T-cell (primary cell): ENCODE measurements at regions not wholly inside any gene's neighbourhood (a gene's known extent, or its start where the extent isn't known, plus 50 kb on each side); places are given as distances from the start of the nearest gene placed in this dataset.

Experiments
- ATAC-seq, 4 experiments: fragments of 200-7000 bp in 3 of 4; fragments of 150-1000 bp in 1 of 4; cut with Tn5 transposase; replicated peaks in 1 of 4; 1 replicate in 3 of 4; 2 replicates in 1 of 4; pipeline ENCODE4 v1.10.0; 2021; ENCODE audit warnings: moderate library complexity in 3 of 4, mild to moderate bottlenecking in 2 of 4, moderate number of reproducible peaks in 1 of 4
- CTCF ChIA-PET, 2 donors: fragments of 300-600 bp; sonication (Branson Sonifier 250); formaldehyde crosslinking; loops; one replicate each; lab custom pipeline; 2022; ENCODE audit warnings: antibody characterized with exemption in 2 of 2; lab: Charles Lee
- POLR2A ChIA-PET, 2 donors: fragments of 300-600 bp; sonication (Branson Sonifier 250); formaldehyde crosslinking; loops; one replicate each; lab custom pipeline; 2022; ENCODE audit warnings: antibody characterized with exemption in 2 of 2; lab: Charles Lee
- DNase-seq, 35 experiments: peaks; one replicate each; pipeline versions ENCODE4 v3.0.0 to v3.0.0-alpha.2; 2013 to 2023
- H3K27ac ChIP-seq: one replicate; pipeline ENCODE4 v1.5.1; 2013; ENCODE audit warnings: low read length
- H3K27me3 ChIP-seq, 2 experiments: replicated peaks in 1 of 2; 1 replicate in 1 of 2; 2 replicates in 1 of 2; pipeline versions ENCODE4 v1.6.1 to v1.7.0; 2013; ENCODE audit warnings: low read length in 1 of 2, mixed read lengths in 1 of 2; ENCODE audit not compliant: control insufficient read depth in 2 of 2, insufficient read depth in 2 of 2; ENCODE audit errors: extremely low read depth in 1 of 2
- H3K36me3 ChIP-seq, 2 donors: 1 replicate in 1 of 2; 2 replicates in 1 of 2; pipeline versions ENCODE4 v1.6.1 to v1.7.0; 2013; ENCODE audit warnings: low read length in 1 of 2; ENCODE audit not compliant: control insufficient read depth in 2 of 2, insufficient read depth in 1 of 2; ENCODE audit errors: extremely low read depth in 1 of 2
- H3K4me1 ChIP-seq, 2 experiments: 1 replicate in 1 of 2; 2 replicates in 1 of 2; pipeline versions ENCODE4 v1.6.1 to v1.7.0; 2013; ENCODE audit warnings: low read length in 2 of 2, mixed read lengths in 1 of 2; ENCODE audit not compliant: insufficient read depth in 2 of 2, control insufficient read depth in 1 of 2; ENCODE audit errors: extremely low read depth in 1 of 2
- H3K4me3 ChIP-seq, 2 donors: 1 replicate in 1 of 2; 2 replicates in 1 of 2; pipeline versions ENCODE4 v1.5.1 to v1.7.0; 2013; ENCODE audit warnings: mild to moderate bottlenecking in 2 of 2, low read length in 1 of 2, moderate library complexity in 1 of 2; ENCODE audit not compliant: control insufficient read depth in 1 of 2; ENCODE audit errors: extremely low read depth in 1 of 2
- H3K9me3 ChIP-seq: 2 replicates; pipeline ENCODE4 v1.7.0; 2013
- H3K27ac Mint-ChIP-seq, 2 donors: one replicate each; pipeline ENCODE4 v1.8.0; 2020 to 2021; ENCODE audit warnings: mild to moderate bottlenecking in 2 of 2, mixed read lengths in 2 of 2
- H3K27me3 Mint-ChIP-seq, 2 donors: one replicate each; pipeline ENCODE4 v1.8.0; 2021 to 2022; ENCODE audit warnings: mixed read lengths in 2 of 2
- H3K36me3 Mint-ChIP-seq: one replicate; pipeline ENCODE4 v1.8.0; 2021; ENCODE audit warnings: mixed read lengths
- H3K4me1 Mint-ChIP-seq, 3 donors: one replicate each; pipeline ENCODE4 v1.8.0; 2020 to 2022; ENCODE audit warnings: mixed read lengths in 3 of 3, mild to moderate bottlenecking in 1 of 3
- H3K4me3 Mint-ChIP-seq, 3 donors: one replicate each; pipeline ENCODE4 v1.8.0; 2020 to 2022; ENCODE audit warnings: mild to moderate bottlenecking in 3 of 3, mixed read lengths in 3 of 3, moderate library complexity in 3 of 3
- H3K9me3 Mint-ChIP-seq, 3 donors: one replicate each; pipeline ENCODE4 v1.8.0; 2020 to 2022; ENCODE audit warnings: mixed read lengths in 3 of 3
- WGBS: methylation state at CpG from one replicate; pipeline ENCODE4 v1.1.5; 2013; ENCODE audit warnings: missing lambda C conversion rate; ENCODE audit not compliant: insufficient coverage; 5-methylcytosine and 5-hydroxymethylcytosine counted together

GRCh38 chr3:194775731-194776130 is 90.0 kb downstream of the FAM43A start:
- Histone ChIP-seq H3K27me3 (peaks cover 0 to 38% of the 10 kb centered on the region in 2 experiments), H3K4me1 (no peaks in the 10 kb centered on the region), H3K36me3 (no peaks in the 10 kb centered on the region), H3K9me3 (no peaks in the 10 kb centered on the region), H3K27ac (no peak overlapping the region), H3K4me3 (no peak overlapping the region)
- H3K4me1 Mint-ChIP-seq, result no peaks in the 10 kb centered on the region
- no peaks in the 10 kb centered on the region for H3K36me3 Mint-ChIP-seq
- H3K27ac Mint-ChIP-seq, result no peak overlapping the region
- DNase-seq (no peak), ATAC-seq (no peak)
- WGBS, result 80% methylated on average over 3 of the region's 3 CpGs
- ChIA-PET POLR2A (no interaction called here), CTCF (no interaction called here)
- H3K9me3 Mint-ChIP-seq, result no peaks in the 10 kb centered on the region
- peaks cover 34 to 37% of the 10 kb centered on the region in 2 donors for H3K27me3 Mint-ChIP-seq
- H3K4me3 Mint-ChIP-seq, result no peak overlapping the region

GRCh38 chr3:194777729-194778128 is 92.0 kb downstream of the FAM43A start:
- H3K36me3 ChIP-seq, result no peaks in the 10 kb centered on the region
- H3K9me3 ChIP-seq, result no peaks in the 10 kb centered on the region
- POLR2A ChIA-PET, result no interaction called here
- H3K27ac Mint-ChIP-seq, result no peak overlapping the region
- ATAC-seq (no peak), DNase-seq (no peak)
- no peaks in the 10 kb centered on the region for H3K9me3 Mint-ChIP-seq
- CTCF ChIA-PET, result no interaction called here
- H3K4me1 ChIP-seq, result no peaks in the 10 kb centered on the region
- H3K27me3 Mint-ChIP-seq, result peaks cover 31 to 34% of the 10 kb centered on the region in 2 donors
- H3K27me3 ChIP-seq, result peaks cover 0 to 36% of the 10 kb centered on the region in 2 experiments
- no peak overlapping the region for H3K27ac ChIP-seq
- no peaks in the 10 kb centered on the region for H3K36me3 Mint-ChIP-seq
- H3K4me3 Mint-ChIP-seq, result no peak overlapping the region
- 83% methylated on average over 1 of the region's 5 CpGs for WGBS
- H3K4me3 ChIP-seq, result no peak overlapping the region
- no peaks in the 10 kb centered on the region for H3K4me1 Mint-ChIP-seq

GRCh38 chr3:194779729-194780224 is 94.1 kb downstream of the FAM43A start:
- Mint-ChIP-seq H3K27me3 (peaks cover 30 to 31% of the 10 kb centered on the region in 2 donors), H3K27ac (no peak overlapping the region), H3K9me3 (no peaks in the 10 kb centered on the region), H3K4me3 (no peak overlapping the region), H3K4me1 (no peaks in the 10 kb centered on the region), H3K36me3 (no peaks in the 10 kb centered on the region)
- no peak overlapping the region for H3K27ac ChIP-seq
- H3K27me3 ChIP-seq, result peaks cover 0 to 28% of the 10 kb centered on the region in 2 experiments
- no peaks in the 10 kb centered on the region for H3K4me1 ChIP-seq
- DNase-seq (no peak), ATAC-seq (no peak)
- H3K4me3 ChIP-seq, result no peak overlapping the region
- H3K9me3 ChIP-seq, result no peaks in the 10 kb centered on the region
- 100% methylated on average over 1 of the region's 4 CpGs for WGBS
- H3K36me3 ChIP-seq, result no peaks in the 10 kb centered on the region
- ChIA-PET CTCF (interaction anchor here in 1 of 2 donors (1.2 kb wide), 1 partner anchor 97 kb away, joined by 3 read pairs; no protein-coding TSS in a partner anchor), POLR2A (no interaction called here)

- ChIA-PET POLR2A (interaction anchor here in 1 of 2 donors (0.6 kb wide), 1 partner anchor 13 kb away, joined by 3 read pairs; no protein-coding TSS in a partner anchor), CTCF (interaction anchor here in 1 of 2 donors (1.0 to 1.2 kb wide), 2 partner anchors 12 to 98 kb away, joined by 3 to 4 read pairs; no protein-coding TSS in a partner anchor)
- Mint-ChIP-seq H3K27me3 (peaks cover 28 to 30% of the 10 kb centered on the region in 2 donors), H3K4me3 (no peak overlapping the region), H3K36me3 (no peaks in the 10 kb centered on the region), H3K9me3 (no peaks in the 10 kb centered on the region), H3K4me1 (no peaks in the 10 kb centered on the region), H3K27ac (no peak overlapping the region)
- DNase-seq (no peak), ATAC-seq (no peak)
- Histone ChIP-seq H3K9me3 (no peaks in the 10 kb centered on the region), H3K4me3 (no peak overlapping the region), H3K27me3 (peaks cover 0 to 26% of the 10 kb centered on the region in 2 experiments), H3K36me3 (no peaks in the 10 kb centered on the region), H3K27ac (no peak overlapping the region), H3K4me1 (no peaks in the 10 kb centered on the region)
- 75% methylated on average over 5 of the region's 5 CpGs for WGBS
These were observed 95.0 kb downstream of the FAM43A start for GRCh38 chr3:194780706-194781105.

- H3K9me3 Mint-ChIP-seq, result no peaks in the 10 kb centered on the region
- no peak overlapping the region for H3K27ac Mint-ChIP-seq
- 50% methylated on average over 1 of the region's 2 CpGs for WGBS
- H3K4me3 ChIP-seq, result no peak overlapping the region
- H3K27me3 ChIP-seq, result peaks cover 0 to 23% of the 10 kb centered on the region in 2 experiments
- no peaks in the 10 kb centered on the region for H3K36me3 Mint-ChIP-seq
- no peaks in the 10 kb centered on the region for H3K4me1 ChIP-seq
- peaks cover 20 to 23% of the 10 kb centered on the region in 2 donors for H3K27me3 Mint-ChIP-seq
- no peak for DNase-seq
- no peaks in the 10 kb centered on the region for H3K9me3 ChIP-seq
- H3K27ac ChIP-seq, result no peak overlapping the region
- ChIA-PET POLR2A (no interaction called here), CTCF (no interaction called here)
- H3K4me1 Mint-ChIP-seq, result no peaks in the 10 kb centered on the region
- no peak for ATAC-seq
- no peaks in the 10 kb centered on the region for H3K36me3 ChIP-seq
- no peak overlapping the region for H3K4me3 Mint-ChIP-seq
These were observed 95.9 kb downstream of the FAM43A start for GRCh38 chr3:194781617-194782016.

- CTCF ChIA-PET, result interaction anchor here in 1 of 2 donors (0.6 kb wide), 1 partner anchor 366 kb away, joined by 3 read pairs; no protein-coding TSS in a partner anchor
- POLR2A ChIA-PET, result no interaction called here
These were observed 97.2 kb downstream of the FAM43A start for GRCh38 chr3:194782698-194783404.

More at GRCh38 chr3:194782698-194783404, 97.2 kb downstream of the FAM43A start:
- Histone ChIP-seq H3K27ac (no peak overlapping the region), H3K9me3 (no peaks in the 10 kb centered on the region), H3K4me1 (no peaks in the 10 kb centered on the region), H3K4me3 (no peak overlapping the region), H3K36me3 (no peaks in the 10 kb centered on the region), H3K27me3 (peaks cover 0 to 20% of the 10 kb centered on the region in 2 experiments)
- no peaks in the 10 kb centered on the region for H3K9me3 Mint-ChIP-seq
- WGBS, result 85% methylated on average over 5 of the region's 13 CpGs
- H3K36me3 Mint-ChIP-seq, result no peaks in the 10 kb centered on the region
- no peak for ATAC-seq
- no peak overlapping the region for H3K27ac Mint-ChIP-seq
- no peaks in the 10 kb centered on the region for H3K4me1 Mint-ChIP-seq
- peaks cover 16 to 18% of the 10 kb centered on the region in 2 donors for H3K27me3 Mint-ChIP-seq
- DNase-seq, result no peak
- H3K4me3 Mint-ChIP-seq, result no peak overlapping the region
